ENCODE measurements at regions not wholly inside any gene's neighbourhood (a gene's known extent, or its start where the extent isn't known, plus 50 kb on each side); places are given as distances from the start of the nearest gene placed in this dataset.

GRCh38 chr9:103458826-103459225, 463.7 kb downstream of the CYLC2 start:
- no peak for TF ChIP-seq POLR2A (IDR thresholded peaks at IDR 0.05; ENCODE audit: insufficient read depth in 1 of 2, low read depth in 2 of 2, low read length in 2 of 2)
- TF ChIP-seq HMGXB4 (CRISPR knock-in tag; IDR thresholded peaks at IDR 0.05; ENCODE audit: borderline replicate concordance in 1 of 2, low read depth in 1 of 2): no peak
- no peak for TF ChIP-seq HIVEP1 (CRISPR knock-in tag; IDR thresholded peaks at IDR 0.05)
- no peak for TF ChIP-seq ZNF777 (CRISPR knock-in tag; IDR thresholded peaks at IDR 0.05)
- no peak for TF ChIP-seq ELF4 (CRISPR knock-in tag; IDR thresholded peaks at IDR 0.05; ENCODE audit: borderline replicate concordance)
